ENCODE measurements at regions not wholly inside any gene's neighbourhood (a gene's known extent, or its start where the extent isn't known, plus 50 kb on each side); places are given as distances from the start of the nearest gene placed in this dataset.

DNA sequence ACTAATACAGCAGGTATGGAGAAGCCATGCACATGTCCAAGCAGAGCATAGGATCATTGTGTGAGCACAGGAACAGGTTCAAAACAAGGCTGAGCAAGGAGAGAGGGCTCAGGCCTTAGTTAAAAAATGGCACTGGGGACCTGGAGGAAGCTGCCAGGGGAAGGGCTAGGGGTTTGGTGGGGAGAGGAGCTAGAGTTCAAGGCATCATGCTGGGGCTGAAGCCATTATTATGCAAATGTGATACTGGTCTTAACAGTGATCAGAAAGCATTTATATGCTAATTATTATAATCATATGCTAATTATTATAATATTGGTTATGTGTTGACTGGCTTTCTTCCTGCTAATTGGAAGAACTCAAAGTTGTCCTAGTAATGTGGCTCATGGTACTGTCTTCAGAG lies 546.0 kb upstream of the CFAP20DC start:
- H3K27me3 ChIP-seq, result no peaks in the 10 kb centered on the region
- H3K27ac ChIP-seq, result no peak overlapping the region
- intact Hi-C loops (cut with DNase I), result loop anchor here in 1 of 4 donors (5.0 kb wide), 1 partner anchor 456 kb away; no protein-coding TSS in a partner anchor
- no peak for DNase-seq
- TF ChIP-seq EP300 (IDR thresholded peaks at IDR 0.05) (no peak), POLR2A (IDR thresholded peaks at IDR 0.05) (no peak)
- TF ChIP-seq, protein P1, sequence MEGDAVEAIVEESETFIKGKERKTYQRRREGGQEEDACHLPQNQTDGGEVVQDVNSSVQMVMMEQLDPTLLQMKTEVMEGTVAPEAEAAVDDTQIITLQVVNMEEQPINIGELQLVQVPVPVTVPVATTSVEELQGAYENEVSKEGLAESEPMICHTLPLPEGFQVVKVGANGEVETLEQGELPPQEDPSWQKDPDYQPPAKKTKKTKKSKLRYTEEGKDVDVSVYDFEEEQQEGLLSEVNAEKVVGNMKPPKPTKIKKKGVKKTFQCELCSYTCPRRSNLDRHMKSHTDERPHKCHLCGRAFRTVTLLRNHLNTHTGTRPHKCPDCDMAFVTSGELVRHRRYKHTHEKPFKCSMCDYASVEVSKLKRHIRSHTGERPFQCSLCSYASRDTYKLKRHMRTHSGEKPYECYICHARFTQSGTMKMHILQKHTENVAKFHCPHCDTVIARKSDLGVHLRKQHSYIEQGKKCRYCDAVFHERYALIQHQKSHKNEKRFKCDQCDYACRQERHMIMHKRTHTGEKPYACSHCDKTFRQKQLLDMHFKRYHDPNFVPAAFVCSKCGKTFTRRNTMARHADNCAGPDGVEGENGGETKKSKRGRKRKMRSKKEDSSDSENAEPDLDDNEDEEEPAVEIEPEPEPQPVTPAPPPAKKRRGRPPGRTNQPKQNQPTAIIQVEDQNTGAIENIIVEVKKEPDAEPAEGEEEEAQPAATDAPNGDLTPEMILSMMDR (IDR thresholded peaks at IDR 0.05), result no peak
- peaks cover 1% of the 10 kb centered on the region for H3K4me1 ChIP-seq (ENCODE audit: insufficient read depth)
- no peak overlapping the region for H3K4me3 ChIP-seq
- no peaks in the 10 kb centered on the region for H3K36me3 ChIP-seq
- H3K9me3 ChIP-seq, result no peaks in the 10 kb centered on the region

DNA sequence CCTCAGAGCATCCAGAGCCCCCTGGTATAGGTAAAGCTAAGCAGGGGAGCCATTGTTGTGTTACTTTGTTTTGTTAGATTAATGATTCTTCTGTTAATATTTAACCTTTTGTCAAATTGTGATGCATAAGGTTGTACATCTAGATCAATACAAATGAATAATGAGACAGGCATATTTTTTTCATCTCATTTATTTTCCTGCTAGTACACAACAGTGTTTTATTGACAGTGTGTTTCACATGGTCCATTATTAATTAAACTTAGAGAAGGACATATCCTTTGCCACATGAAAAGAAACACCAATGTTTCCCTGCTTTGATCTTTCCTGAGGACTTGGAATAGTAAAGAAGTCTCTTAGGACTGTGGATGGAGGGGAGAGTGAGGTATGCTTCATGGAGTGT lies 543.6 kb upstream of the CFAP20DC start:
- TF ChIP-seq, protein P1 (IDR thresholded peaks at IDR 0.05), result no peak
- TF ChIP-seq POLR2A (IDR thresholded peaks at IDR 0.05) (no peak), EP300 (IDR thresholded peaks at IDR 0.05) (no peak)
- no peak overlapping the region for H3K27ac ChIP-seq
- no peaks in the 10 kb centered on the region for H3K9me3 ChIP-seq
- no peaks in the 10 kb centered on the region for H3K27me3 ChIP-seq
- no peak for DNase-seq
- peaks cover 1% of the 10 kb centered on the region for H3K4me1 ChIP-seq (ENCODE audit: insufficient read depth)
- H3K4me3 ChIP-seq, result no peak overlapping the region
- H3K36me3 ChIP-seq, result no peaks in the 10 kb centered on the region
- intact Hi-C loops (cut with DNase I), result no loop called here

DNA sequence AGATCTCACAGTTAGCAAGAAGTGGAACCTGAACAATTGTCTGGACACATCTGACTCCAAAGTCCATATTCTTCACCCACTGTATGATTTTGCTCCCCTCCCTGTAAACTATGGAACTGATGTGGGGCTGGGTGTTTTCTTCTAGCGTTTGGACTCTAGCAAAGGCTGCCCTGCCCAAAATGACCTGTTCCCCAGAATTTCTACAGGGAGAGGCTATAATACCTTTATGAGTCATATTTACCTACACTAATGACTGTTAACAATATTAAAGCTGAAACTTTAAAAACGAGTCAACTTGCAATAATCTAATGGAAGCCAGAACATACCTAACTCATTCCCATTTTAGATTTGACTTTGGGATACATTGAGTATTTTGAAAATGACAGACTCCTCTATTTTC lies 531.2 kb upstream of the CFAP20DC start:
- Histone ChIP-seq H3K36me3 (no peaks in the 10 kb centered on the region), H3K9me3 (no peaks in the 10 kb centered on the region), H3K4me3 (no peak overlapping the region), H3K4me1 (ENCODE audit: insufficient read depth) (no peaks in the 10 kb centered on the region), H3K27ac (no peak overlapping the region), H3K27me3 (no peaks in the 10 kb centered on the region)
- intact Hi-C loops (cut with DNase I), result no loop called here
- no peak for DNase-seq
- 74 to 84% (median 76%) methylated on average over 2 of the region's 2 CpGs for WGBS, 3 donors
- TF ChIP-seq EP300 (IDR thresholded peaks at IDR 0.05) (no peak), POLR2A (IDR thresholded peaks at IDR 0.05) (no peak)
- TF ChIP-seq, protein P1 (IDR thresholded peaks at IDR 0.05), result no peak

DNA sequence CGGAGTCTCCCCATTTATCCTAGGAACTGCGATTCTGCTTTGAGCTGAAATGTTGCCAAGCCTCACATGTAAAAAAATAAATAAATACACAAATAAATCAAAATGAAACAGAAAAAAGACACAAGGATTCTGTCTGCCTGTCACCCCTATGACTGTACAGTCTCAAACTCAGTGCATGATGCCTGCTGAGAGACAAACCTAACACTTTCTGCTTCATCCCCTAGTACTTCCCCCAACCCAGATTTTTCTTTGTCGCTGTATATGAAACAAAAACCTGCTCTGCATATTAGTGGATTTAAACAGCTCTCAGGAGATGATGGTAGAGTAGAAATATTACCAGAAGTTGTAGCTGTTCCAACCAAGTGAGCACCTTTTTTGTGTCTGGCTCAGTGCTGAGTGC lies 530.7 kb upstream of the CFAP20DC start:
- Histone ChIP-seq H3K4me3 (no peak overlapping the region), H3K9me3 (no peaks in the 10 kb centered on the region), H3K27ac (no peak overlapping the region), H3K27me3 (no peaks in the 10 kb centered on the region), H3K36me3 (no peaks in the 10 kb centered on the region), H3K4me1 (ENCODE audit: insufficient read depth) (no peaks in the 10 kb centered on the region)
- no peak for DNase-seq
- no peak for TF ChIP-seq EP300 (IDR thresholded peaks at IDR 0.05)
- TF ChIP-seq POLR2A (IDR thresholded peaks at IDR 0.05), result no peak
- TF ChIP-seq, protein P1 (IDR thresholded peaks at IDR 0.05), result no peak
- WGBS, 3 donors, result 66 to 73% (median 67%) methylated on average over 3 of the region's 3 CpGs
- intact Hi-C loops (cut with DNase I), result no loop called here

DNA sequence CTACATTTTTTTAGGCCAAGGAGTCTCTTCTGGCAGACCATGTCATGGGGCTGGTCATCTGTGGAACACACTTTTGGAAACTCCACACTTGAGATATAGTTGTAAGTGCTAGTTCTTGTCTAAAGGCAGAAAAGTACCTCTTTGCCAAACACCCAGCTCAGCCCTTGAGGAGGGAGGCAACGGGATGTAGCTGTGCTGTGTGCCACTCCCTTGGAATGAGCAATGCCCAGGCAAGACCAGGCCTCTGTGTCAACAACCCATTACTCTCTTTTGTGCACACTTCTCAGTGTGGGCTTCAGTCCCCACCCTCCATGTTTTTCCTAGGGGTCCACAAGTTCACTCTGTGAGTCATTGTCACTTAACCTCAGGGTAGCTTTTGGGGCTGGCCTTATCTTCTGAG lies 528.3 kb upstream of the CFAP20DC start:
- no peaks in the 10 kb centered on the region for H3K4me1 ChIP-seq (ENCODE audit: insufficient read depth)
- no peaks in the 10 kb centered on the region for H3K27me3 ChIP-seq
- H3K36me3 ChIP-seq, result no peaks in the 10 kb centered on the region
- DNase-seq, result no peak
- no peak overlapping the region for H3K4me3 ChIP-seq
- TF ChIP-seq, protein P1 (IDR thresholded peaks at IDR 0.05), result no peak
- TF ChIP-seq EP300 (IDR thresholded peaks at IDR 0.05) (no peak), POLR2A (IDR thresholded peaks at IDR 0.05) (no peak)
- no peak overlapping the region for H3K27ac ChIP-seq
- no peaks in the 10 kb centered on the region for H3K9me3 ChIP-seq
- intact Hi-C loops (cut with DNase I), result loop anchor here in 1 of 4 donors (10.0 kb wide), 1 partner anchor 277 kb away; no protein-coding TSS in a partner anchor
- 85 to 89% (median 86%) methylated on average over 1 of the region's 1 CpG for WGBS, 3 donors
